H9 (cell line): ENCODE measurements at regions not wholly inside any gene's neighbourhood (a gene's known extent, or its start where the extent isn't known, plus 50 kb on each side); places are given as distances from the start of the nearest gene placed in this dataset.

Source experiments
- DNase-seq: peaks from one replicate; pipeline ENCODE4 v3.0.0-alpha.2; 2017
- H2AFZ ChIP-seq: one replicate; pipeline ENCODE4 v1.6.1; 2013; ENCODE audit warnings: mild to moderate bottlenecking, low read length, control low read depth, moderate library complexity
- H2AK5ac ChIP-seq: 2 replicates; pipeline ENCODE4 v1.6.1; 2013; ENCODE audit warnings: low read length, control low read depth, mixed read lengths; ENCODE audit not compliant: insufficient read length
- H2BK120ac ChIP-seq: one replicate; pipeline ENCODE4 v1.6.1; 2013; ENCODE audit warnings: low read depth, mild to moderate bottlenecking, low read length, control low read depth, inconsistent platforms; ENCODE audit not compliant: poor library complexity, severe bottlenecking
- H2BK12ac ChIP-seq: 2 replicates; pipeline ENCODE4 v1.6.1; 2013; ENCODE audit warnings: low read length, control low read depth, mixed read lengths, low read depth; ENCODE audit not compliant: insufficient read length
- H2BK15ac ChIP-seq: 2 replicates; pipeline ENCODE4 v1.6.1; 2013; ENCODE audit warnings: low read depth, low read length, control low read depth
- H2BK20ac ChIP-seq: one replicate; pipeline ENCODE4 v1.6.1; 2013; ENCODE audit warnings: low read depth, mild to moderate bottlenecking, low read length, control low read depth, inconsistent platforms; ENCODE audit not compliant: poor library complexity, severe bottlenecking
- H2BK5ac ChIP-seq: 2 replicates; pipeline ENCODE4 v1.6.1; 2013; ENCODE audit warnings: low read length, control low read depth, mixed read lengths; ENCODE audit not compliant: insufficient read length
- H3K14ac ChIP-seq: 2 replicates; pipeline ENCODE4 v1.6.1; 2013; ENCODE audit warnings: low read length, control low read depth; ENCODE audit not compliant: insufficient read depth
- H3K18ac ChIP-seq: 2 replicates; pipeline ENCODE4 v1.6.1; 2013; ENCODE audit warnings: low read depth, mild to moderate bottlenecking, mixed read lengths, low read length, control low read depth; ENCODE audit not compliant: insufficient read length
- H3K23ac ChIP-seq: 2 replicates; pipeline ENCODE4 v1.6.1; 2013; ENCODE audit warnings: low read length, control low read depth, mixed read lengths, low read depth; ENCODE audit not compliant: insufficient read length
- H3K23me2 ChIP-seq: 2 replicates; pipeline ENCODE4 v1.6.1; 2013; ENCODE audit warnings: low read depth, mild to moderate bottlenecking, mixed read lengths, low read length, control low read depth; ENCODE audit not compliant: insufficient read length, poor library complexity, severe bottlenecking
- H3K27ac ChIP-seq: 2 replicates; pipeline ENCODE4 v1.5.1; 2013; ENCODE audit warnings: low read length, control low read depth, mixed read lengths, low read depth; ENCODE audit not compliant: insufficient read length
- H3K27me3 ChIP-seq: 2 replicates; pipeline ENCODE4 v1.6.1; 2013; ENCODE audit warnings: low read length, control low read depth, inconsistent platforms; ENCODE audit not compliant: insufficient read depth
- H3K4ac ChIP-seq: 2 replicates; pipeline ENCODE4 v1.6.1; 2013; ENCODE audit warnings: low read depth, mild to moderate bottlenecking, control low read depth, inconsistent platforms, low read length, moderate library complexity
- H3K4me1 ChIP-seq: 2 replicates; pipeline ENCODE4 v1.6.1; 2013; ENCODE audit warnings: low read length, control low read depth, inconsistent platforms; ENCODE audit not compliant: insufficient read depth
- H3K4me2 ChIP-seq: 2 replicates; pipeline ENCODE4 v1.6.1; 2013; ENCODE audit warnings: low read length, control low read depth, mixed read lengths; ENCODE audit not compliant: insufficient read length, insufficient read depth
- H3K56ac ChIP-seq: 2 replicates; pipeline ENCODE4 v1.6.1; 2013; ENCODE audit warnings: low read depth, mild to moderate bottlenecking, mixed read lengths, low read length, control low read depth; ENCODE audit not compliant: insufficient read length
- H3K79me1 ChIP-seq: 2 replicates; pipeline ENCODE4 v1.6.1; 2013; ENCODE audit warnings: low read depth, mild to moderate bottlenecking, moderate library complexity, low read length, control low read depth, inconsistent platforms; ENCODE audit not compliant: insufficient read depth, poor library complexity, severe bottlenecking
- H3K79me2 ChIP-seq: 2 replicates; pipeline ENCODE4 v1.6.1; 2013; ENCODE audit warnings: low read length, control low read depth, inconsistent platforms; ENCODE audit not compliant: insufficient read depth
- H3K9ac ChIP-seq: 2 replicates; pipeline ENCODE4 v1.6.1; 2013; ENCODE audit warnings: low read length, control low read depth, mixed read lengths; ENCODE audit not compliant: insufficient read length; ENCODE audit errors: extremely low read depth
- H3K9me3 ChIP-seq: one replicate; pipeline ENCODE4 v1.6.1; 2013; ENCODE audit warnings: low read depth, low read length, inconsistent platforms; ENCODE audit not compliant: control insufficient read depth
- H3T11ph ChIP-seq: one replicate; pipeline ENCODE4 v1.6.1; 2013; ENCODE audit warnings: mild to moderate bottlenecking, low read length, control low read depth, inconsistent platforms
- H4K20me1 ChIP-seq: one replicate; pipeline ENCODE4 v1.6.1; 2013; ENCODE audit not compliant: control insufficient read depth, insufficient read length, insufficient read depth
- H4K5ac ChIP-seq: 2 replicates; pipeline ENCODE4 v1.6.1; 2013; ENCODE audit warnings: low read depth, mild to moderate bottlenecking, mixed read lengths, low read length, control low read depth; ENCODE audit not compliant: insufficient read length
- H4K8ac ChIP-seq: replicated peaks from 2 replicates; pipeline ENCODE4 v1.6.1; 2013; ENCODE audit warnings: low read length, control low read depth, mixed read lengths, low read depth; ENCODE audit not compliant: insufficient read length
- H4K91ac ChIP-seq: 2 replicates; pipeline ENCODE4 v1.6.1; 2013; ENCODE audit warnings: low read depth, mild to moderate bottlenecking, moderate library complexity, mixed read lengths, low read length, control low read depth; ENCODE audit not compliant: insufficient read length
- H3K27ac Mint-ChIP-seq, 3 experiments: 2 replicates in 2 of 3; 3 replicates in 1 of 3; pipeline ENCODE4 v1.8.0; 2020 to 2021; ENCODE audit warnings: mixed read lengths in 3 of 3, mild to moderate bottlenecking in 1 of 3, moderate library complexity in 1 of 3
- H3K27me3 Mint-ChIP-seq: 2 replicates; pipeline ENCODE4 v1.8.0; 2021; ENCODE audit warnings: low read depth, mild to moderate bottlenecking, moderate library complexity, mixed read lengths
- H3K36me3 Mint-ChIP-seq, 3 experiments: 2 replicates in 2 of 3; 3 replicates in 1 of 3; pipeline ENCODE4 v1.8.0; 2020 to 2021; ENCODE audit warnings: low read depth in 3 of 3, mixed read lengths in 3 of 3; ENCODE audit not compliant: insufficient read depth in 1 of 3
- H3K4me1 Mint-ChIP-seq, 2 experiments: 2 replicates each; pipeline ENCODE4 v1.8.0; 2020; ENCODE audit warnings: mixed read lengths in 2 of 2
- H3K4me3 Mint-ChIP-seq, 2 experiments: 2 replicates in 1 of 2; 3 replicates in 1 of 2; pipeline ENCODE4 v1.8.0; 2020 to 2021; ENCODE audit warnings: mild to moderate bottlenecking in 2 of 2, mixed read lengths in 2 of 2, moderate library complexity in 1 of 2
- H3K9me3 Mint-ChIP-seq, 2 experiments: 2 replicates in 1 of 2; 3 replicates in 1 of 2; pipeline ENCODE4 v1.8.0; 2020; ENCODE audit warnings: mild to moderate bottlenecking in 2 of 2, mixed read lengths in 2 of 2, moderate library complexity in 1 of 2
- CTCF ChIP-seq: fragments of 200-600 bp; sonication (generic); conservative IDR thresholded peaks from 3 replicates; pipeline ENCODE4 v1.8.0; 2021; ENCODE audit warnings: antibody characterized with exemption, mild to moderate bottlenecking
- WGBS: extraction: QIAGEN DNeasy Blood & Tissue Kit; methylation state at CpG from one replicate; pipeline ENCODE4 v1.1.7; 2013; ENCODE audit warnings: missing lambda C conversion rate, low lambda C conversion rate, mixed read lengths; ENCODE audit not compliant: insufficient read length; ENCODE audit errors: extremely low coverage; 5-methylcytosine and 5-hydroxymethylcytosine counted together

DNA sequence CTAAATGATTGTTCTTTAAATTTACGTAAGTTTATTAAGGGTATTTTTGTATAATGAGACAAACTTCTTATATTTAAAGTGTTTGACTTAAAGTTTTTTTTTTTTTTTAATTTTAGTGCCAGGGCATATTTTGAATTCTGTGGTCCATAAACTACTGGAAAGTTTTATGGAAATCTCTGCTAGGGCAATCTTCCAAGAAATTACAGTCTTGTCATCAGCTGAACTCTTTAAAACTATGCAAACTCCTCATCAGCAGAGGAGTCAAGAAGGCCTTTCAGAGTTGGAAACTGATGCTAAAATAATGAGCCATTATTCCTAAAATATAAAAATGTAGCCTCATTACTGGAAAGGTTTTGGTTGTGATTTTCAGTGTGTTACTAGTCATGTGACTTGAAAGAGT, 1201.9 kb downstream of the BRINP3 start:
- Mint-ChIP-seq H3K4me3 (no peak overlapping the region), H3K27me3 (no peaks in the 10 kb centered on the region), H3K9me3 (peaks cover 4% of the 10 kb centered on the region in 2 experiments; a peak in 4 of 5 replicates), H3K36me3 (peaks cover 0 to 3% (median 0%) of the 10 kb centered on the region in 3 experiments; a peak in 4 of 7 replicates), H3K27ac (no peak overlapping the region), H3K4me1 (no peaks in the 10 kb centered on the region)
- no peaks in the 10 kb centered on the region for H4K20me1 ChIP-seq
- no peak overlapping the region for H3K56ac ChIP-seq
- H4K91ac ChIP-seq, result no peak overlapping the region
- no peak for DNase-seq
- no peak overlapping the region for H3K9ac ChIP-seq
- no peak overlapping the region for H2BK120ac ChIP-seq
- no peak overlapping the region for H4K8ac ChIP-seq
- H2BK12ac ChIP-seq, result no peak overlapping the region
- H3K79me1 ChIP-seq, result no peaks in the 10 kb centered on the region
- no peak for TF ChIP-seq CTCF
- no peak overlapping the region for H3K4ac ChIP-seq
- H3K14ac ChIP-seq, result no peak overlapping the region
- H3K4me1 ChIP-seq, result no peaks in the 10 kb centered on the region
- H3K27me3 ChIP-seq, result no peaks in the 10 kb centered on the region
- no peaks in the 10 kb centered on the region for H3K79me2 ChIP-seq
- WGBS, result 100% methylated on average over 1 of the region's 1 CpG
- H2BK15ac ChIP-seq, result no peak overlapping the region
- H3K4me2 ChIP-seq, result no peak overlapping the region
- no peak overlapping the region for H2BK20ac ChIP-seq
- H2BK5ac ChIP-seq, result no peak overlapping the region
- no peak overlapping the region for H3K18ac ChIP-seq
- no peak overlapping the region for H3T11ph ChIP-seq
- no peak overlapping the region for H3K23ac ChIP-seq
- H2AFZ ChIP-seq, result no peak overlapping the region
- H3K23me2 ChIP-seq, result no peaks in the 10 kb centered on the region
- H2AK5ac ChIP-seq, result no peak overlapping the region
- H3K27ac ChIP-seq, result no peak overlapping the region
- H4K5ac ChIP-seq, result no peak overlapping the region
- H3K9me3 ChIP-seq, result no peaks in the 10 kb centered on the region
